NCI-H2107 treated with DMSO at 0.1 percent for 48 hours (cell line): ENCODE measurements at regions not wholly inside any gene's neighbourhood (a gene's known extent, or its start where the extent isn't known, plus 50 kb on each side); places are given as distances from the start of the nearest gene placed in this dataset.
"Not testable (repeated sequence)": the region's sequence is repeated elsewhere in the genome, so short reads cannot be mapped to it uniquely, and the experiment has no call there.

ENCODE experiments used
- DNase-seq: peaks from one replicate; lab custom pipeline; 2025; ENCODE audit not compliant: unreplicated experiment; lab: John Stamatoyannopoulos, UW

DNA sequence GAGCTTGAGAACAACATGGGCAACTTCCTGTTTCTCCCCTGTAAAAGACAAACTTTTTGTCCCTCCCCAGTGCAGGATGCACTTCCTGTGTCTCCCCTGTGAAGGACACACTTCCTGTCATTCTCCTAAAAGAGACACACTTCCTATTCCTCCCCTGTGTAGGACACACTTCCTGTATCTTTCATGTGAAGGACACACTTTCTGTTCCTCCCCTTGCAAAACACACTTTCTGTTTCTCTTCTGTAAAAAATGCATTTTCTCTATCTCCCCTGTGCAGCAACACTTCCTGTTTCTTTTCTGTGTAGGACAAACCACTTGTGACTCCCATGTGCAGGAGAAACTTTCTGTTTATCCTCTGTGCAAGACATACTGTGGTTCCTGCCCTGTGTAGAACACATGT is 488.6 kb upstream of the USP9Y start:
- no peak for DNase-seq

GRCh38 chrY:12215564-12216022 is 485.4 kb upstream of the USP9Y start:
- no peak for DNase-seq

GRCh38 chrY:12230921-12231320 is 470.1 kb upstream of the USP9Y start:
- DNase-seq, result no peak

GRCh38 chrY:12236399-12236798 is 464.6 kb upstream of the USP9Y start:
- DNase-seq, result no peak

DNA sequence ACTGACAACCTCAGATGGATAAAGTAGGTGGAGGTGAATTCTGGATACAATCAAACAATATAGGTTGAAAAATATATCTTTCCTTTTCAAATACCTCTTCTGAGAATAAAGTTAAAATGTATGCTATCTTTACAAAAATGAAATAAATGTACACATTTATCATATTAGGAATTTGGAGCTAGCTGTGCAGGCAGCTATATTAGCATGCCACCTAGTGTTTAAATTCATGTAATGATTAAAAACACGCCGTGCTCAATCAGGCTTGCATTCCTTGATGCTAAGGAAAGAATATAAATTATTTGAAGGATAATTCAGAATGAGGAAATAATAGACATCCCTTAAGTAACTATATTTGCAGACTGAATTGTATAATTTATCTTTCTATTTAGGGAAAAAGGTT is 460.7 kb upstream of the USP9Y start:
- DNase-seq, result not testable (repeated sequence)

GRCh38 chrY:12244146-12244545 is 456.9 kb upstream of the USP9Y start:
- no peak for DNase-seq

DNA sequence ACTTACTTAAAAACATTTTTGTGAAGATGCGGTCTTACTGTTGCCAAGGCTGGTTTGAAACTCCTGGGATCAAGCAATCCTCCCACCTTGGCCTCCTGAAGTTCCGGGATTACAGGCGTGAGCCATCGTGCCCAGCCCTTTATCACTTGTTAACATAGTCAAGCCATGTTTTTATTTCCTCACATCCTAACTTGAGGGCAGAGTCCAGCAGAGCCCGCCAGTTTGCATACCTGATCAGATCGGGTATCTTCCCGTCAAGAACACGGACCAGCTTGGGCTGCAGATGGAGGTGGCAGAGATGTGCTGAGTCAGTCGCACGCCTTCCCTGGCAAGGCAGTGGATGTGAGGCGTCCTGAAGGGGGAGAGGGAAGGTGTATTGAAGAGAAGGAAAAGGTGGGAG is 447.3 kb upstream of the USP9Y start:
- no peak for DNase-seq

- DNase-seq, result no peak
Measured at GRCh38 chrY:12271162-12271561, 429.9 kb upstream of the USP9Y start.

- no peak for DNase-seq
Measured at GRCh38 chrY:12285608-12286007, 415.4 kb upstream of the USP9Y start.

DNA sequence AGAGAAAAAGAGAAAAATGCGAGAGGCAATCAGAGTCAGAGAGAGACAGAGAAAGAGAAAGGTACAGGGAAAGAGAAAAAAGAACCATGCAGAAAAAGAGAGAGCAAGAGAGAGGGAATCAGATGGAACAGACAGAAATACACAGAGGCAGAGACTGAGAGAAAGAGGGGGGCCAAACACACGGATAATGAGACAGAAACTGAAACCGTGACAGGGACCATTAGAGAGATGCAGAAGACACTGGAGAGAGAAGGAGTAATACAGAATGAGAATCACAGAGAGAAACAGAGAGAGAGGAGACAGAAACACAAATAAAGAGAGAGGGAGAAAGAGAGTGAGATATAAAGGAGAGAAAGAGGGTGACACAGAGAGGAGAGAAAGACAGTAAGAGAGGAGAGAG is 412.1 kb upstream of the USP9Y start:
- no peak for DNase-seq

GRCh38 chrY:12289415-12289814 is 411.6 kb upstream of the USP9Y start:
- DNase-seq, result no peak

GRCh38 chrY:12292542-12292941 is 408.5 kb upstream of the USP9Y start:
- DNase-seq, result no peak

DNA sequence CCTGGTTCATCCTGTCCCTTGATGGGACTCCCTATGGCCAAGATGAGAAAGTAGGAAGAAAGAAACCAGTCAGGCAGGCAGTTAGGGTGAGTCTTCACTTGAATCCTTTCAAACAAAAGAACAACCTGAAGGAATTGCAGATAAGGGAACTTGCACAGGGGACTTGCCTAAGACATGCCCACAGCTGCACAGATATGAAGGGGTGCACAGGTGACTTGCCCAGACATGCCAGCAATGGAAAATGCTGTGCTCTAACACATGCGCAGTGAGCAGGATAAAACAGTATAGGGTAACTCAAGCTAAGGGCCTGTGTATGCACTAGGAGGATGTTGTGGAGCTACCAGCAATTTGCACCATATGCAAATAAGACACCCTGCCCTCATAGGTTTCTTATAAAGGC is 404.6 kb upstream of the USP9Y start:
- no peak for DNase-seq

- DNase-seq, result not testable (repeated sequence)
Measured at GRCh38 chrY:12299796-12300195, 401.2 kb upstream of the USP9Y start.

DNA sequence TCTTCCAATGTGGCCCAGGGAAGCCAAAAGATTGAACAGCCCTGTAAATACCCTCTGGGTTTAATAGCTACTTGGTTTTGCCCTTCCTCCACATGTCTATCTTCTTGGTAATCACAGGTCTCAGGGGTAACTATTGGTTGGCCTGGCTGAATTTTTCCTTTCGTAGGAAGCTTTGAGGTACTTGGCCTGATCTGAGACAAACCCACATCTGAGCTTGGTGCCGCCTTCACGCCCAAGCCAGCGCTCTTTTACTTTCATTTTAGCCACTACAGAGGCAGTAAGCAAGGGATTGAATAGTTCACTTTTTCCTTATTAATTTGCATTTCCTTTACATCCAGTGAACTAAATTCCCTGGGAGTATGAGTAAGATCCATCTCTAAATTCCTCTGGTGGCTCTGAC is 397.6 kb upstream of the USP9Y start:
- DNase-seq, result no peak

- no peak for DNase-seq
Measured at GRCh38 chrY:12305456-12305855, 395.6 kb upstream of the USP9Y start.

DNA sequence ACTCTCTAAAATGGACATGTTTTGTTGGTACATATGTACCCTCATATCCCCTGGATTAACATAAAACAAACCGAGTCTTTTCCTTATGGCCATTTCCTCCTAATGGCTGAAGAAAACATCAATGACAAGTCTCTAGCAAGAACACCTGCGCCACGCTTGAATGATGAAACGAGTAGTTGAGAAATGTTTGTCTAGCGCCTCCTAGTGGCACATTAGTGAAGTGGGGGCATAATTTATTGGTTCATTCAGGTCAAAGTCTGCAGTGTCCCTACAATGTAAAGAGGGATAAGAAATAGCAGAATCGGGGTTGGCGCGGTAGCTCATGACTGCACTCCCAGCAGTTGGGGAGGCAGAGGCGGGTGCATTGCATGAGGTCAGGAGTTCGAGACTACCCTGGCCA is 391.8 kb upstream of the USP9Y start:
- no peak for DNase-seq

DNA sequence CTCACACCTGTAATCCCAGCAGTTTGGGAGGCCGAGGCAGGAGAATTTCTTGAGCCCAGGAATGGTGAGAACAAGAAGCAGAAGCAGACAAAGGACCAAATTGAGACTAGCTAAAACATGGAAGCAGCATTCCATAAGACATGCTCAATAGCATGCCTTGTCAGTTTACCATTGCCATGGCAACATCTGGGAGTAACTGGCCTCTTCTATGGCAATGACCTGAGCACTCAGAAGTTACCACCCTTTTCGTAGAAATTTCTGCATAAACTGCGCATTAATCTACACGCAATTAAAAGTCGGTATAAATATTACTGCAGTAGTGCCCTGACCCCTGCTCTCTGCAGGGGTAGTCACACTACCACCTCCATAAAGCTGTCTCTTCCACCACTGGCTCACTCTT is 390.2 kb upstream of the USP9Y start:
- DNase-seq, result no peak

- no peak for DNase-seq
Measured at GRCh38 chrY:12327751-12328150, 373.3 kb upstream of the USP9Y start.

DNA sequence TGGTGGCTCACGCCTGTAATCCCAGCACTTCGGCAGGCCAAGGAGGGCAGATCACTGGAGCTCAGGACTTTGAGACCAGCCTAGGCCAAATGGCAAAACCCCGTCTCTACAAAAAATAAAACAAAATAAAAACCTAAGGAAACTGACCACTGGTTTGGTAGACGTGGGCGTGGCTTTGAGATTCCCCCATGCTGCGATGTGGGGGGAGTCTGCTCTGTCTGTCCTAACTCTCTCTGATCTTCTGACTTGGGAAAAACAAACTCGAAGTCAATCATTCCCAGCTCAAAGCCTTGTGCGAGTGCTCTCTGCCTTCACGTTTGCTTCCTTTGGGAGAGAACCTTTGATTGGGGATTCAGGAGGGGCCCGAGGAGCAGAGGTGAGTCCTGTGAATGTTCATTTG is 369.1 kb upstream of the USP9Y start:
- DNase-seq, result not testable (repeated sequence)

DNA sequence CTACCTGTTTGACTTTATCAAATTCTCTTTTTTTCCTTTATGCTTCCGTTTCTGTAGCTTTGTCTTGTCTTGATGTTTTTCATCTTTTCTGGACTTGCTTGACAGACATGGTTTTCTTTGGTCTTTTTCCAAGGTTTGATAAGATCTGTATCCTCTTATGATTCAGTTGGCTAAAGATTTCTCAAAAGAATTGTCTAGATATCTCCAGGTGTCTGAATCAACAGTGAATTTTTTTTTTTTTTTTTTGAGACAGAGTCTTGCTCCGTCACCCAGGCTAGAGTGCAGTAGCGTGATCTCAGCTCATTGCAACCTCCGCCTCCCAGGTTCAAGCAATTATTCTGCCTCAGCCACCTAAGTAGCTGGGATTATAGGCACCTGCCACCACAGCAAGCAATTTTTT is 357.8 kb upstream of the USP9Y start:
- DNase-seq, result no peak

- no peak for DNase-seq
Measured at GRCh38 chrY:12348181-12348580, 352.9 kb upstream of the USP9Y start.

DNA sequence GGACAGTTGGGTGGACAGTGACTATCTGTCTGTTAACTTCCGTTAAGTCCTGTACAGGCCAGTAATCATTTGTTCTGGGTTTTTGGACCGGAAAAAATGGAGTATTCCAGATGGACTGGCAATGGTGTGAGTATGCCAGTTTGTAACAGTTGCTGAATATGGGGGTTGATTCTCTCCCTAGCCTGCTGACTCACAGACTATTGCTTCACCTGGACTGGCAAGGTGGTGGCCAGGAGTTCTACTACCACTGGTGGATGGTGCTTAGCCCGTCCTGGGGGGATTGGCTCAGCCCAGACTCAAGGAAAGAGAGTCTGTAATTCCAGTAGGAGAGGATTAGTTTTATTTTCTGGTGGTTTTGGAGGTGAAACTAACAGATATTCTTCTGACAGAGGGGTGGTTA is 343.8 kb upstream of the USP9Y start:
- DNase-seq, result no peak

DNA sequence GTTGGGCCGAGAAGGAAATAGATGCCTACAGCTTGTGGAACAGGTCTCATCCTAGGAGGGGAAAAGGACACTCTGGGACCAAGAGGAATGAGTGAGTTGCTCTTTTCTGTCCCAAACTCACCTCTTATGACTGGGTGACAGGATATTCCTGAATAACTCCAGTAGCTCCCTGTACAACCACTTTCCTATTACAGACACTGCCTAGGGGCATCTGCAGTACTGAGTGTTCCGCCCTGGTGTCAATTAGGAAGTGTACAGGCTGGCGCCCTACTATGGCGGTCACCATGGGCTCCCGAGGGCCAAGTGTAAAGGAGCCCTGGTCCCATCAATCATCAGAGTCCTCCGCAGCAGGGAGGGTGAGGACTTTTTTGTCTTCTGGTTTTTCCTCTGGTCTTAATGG is 343.4 kb upstream of the USP9Y start:
- DNase-seq, result no peak
